ENCODE measurements at regions not wholly inside any gene's neighbourhood (a gene's known extent, or its start where the extent isn't known, plus 50 kb on each side); places are given as distances from the start of the nearest gene placed in this dataset.

DNA sequence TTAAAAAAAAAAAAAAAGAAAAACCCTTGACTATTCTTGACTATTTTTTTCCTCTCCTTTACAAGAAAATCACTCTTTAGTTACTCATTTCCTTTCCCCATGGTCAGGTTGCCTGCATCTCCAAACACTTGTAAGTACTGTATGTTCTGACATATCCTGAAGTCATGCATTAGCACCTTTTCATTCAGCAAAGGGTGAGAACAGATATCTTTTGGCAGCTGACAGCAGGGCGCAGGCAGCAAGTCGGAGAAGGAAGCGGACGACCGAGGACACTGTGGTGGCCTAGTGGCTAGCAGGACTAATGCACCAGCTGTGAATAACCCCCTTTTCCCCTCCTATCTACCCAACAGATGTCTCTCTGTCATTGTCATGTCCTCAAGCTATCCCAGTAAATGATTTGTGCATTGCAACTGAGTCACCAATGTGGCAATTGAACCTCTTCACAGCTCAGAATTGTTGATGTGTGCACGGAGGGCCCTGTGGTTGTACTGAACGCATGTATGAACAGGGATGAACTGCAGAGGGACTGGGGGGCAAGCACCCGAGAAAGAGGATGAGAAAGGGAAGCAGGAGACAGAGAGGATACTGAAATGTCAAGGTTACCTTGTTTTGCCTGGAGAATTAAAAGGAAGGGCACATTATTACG lies 996.0 kb upstream of the ARRDC3 start (continued):
- no peak for TF ChIP-seq RCOR1 (conservative IDR thresholded peaks at IDR 0.05; ENCODE audit: low read depth, low read length)
- TF ChIP-seq, protein P1, sequence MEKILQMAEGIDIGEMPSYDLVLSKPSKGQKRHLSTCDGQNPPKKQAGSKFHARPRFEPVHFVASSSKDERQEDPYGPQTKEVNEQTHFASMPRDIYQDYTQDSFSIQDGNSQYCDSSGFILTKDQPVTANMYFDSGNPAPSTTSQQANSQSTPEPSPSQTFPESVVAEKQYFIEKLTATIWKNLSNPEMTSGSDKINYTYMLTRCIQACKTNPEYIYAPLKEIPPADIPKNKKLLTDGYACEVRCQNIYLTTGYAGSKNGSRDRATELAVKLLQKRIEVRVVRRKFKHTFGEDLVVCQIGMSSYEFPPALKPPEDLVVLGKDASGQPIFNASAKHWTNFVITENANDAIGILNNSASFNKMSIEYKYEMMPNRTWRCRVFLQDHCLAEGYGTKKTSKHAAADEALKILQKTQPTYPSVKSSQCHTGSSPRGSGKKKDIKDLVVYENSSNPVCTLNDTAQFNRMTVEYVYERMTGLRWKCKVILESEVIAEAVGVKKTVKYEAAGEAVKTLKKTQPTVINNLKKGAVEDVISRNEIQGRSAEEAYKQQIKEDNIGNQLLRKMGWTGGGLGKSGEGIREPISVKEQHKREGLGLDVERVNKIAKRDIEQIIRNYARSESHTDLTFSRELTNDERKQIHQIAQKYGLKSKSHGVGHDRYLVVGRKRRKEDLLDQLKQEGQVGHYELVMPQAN (conservative IDR thresholded peaks at IDR 0.05): no peak
- TF ChIP-seq NFIC (IDR thresholded peaks at IDR 0.05; ENCODE audit: low read depth, low read length): no peak
- TF ChIP-seq, protein P2, sequence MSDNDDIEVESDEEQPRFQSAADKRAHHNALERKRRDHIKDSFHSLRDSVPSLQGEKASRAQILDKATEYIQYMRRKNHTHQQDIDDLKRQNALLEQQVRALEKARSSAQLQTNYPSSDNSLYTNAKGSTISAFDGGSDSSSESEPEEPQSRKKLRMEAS (IDR thresholded peaks at IDR 0.05; ENCODE audit: low read depth, low read length): no peak

DNA sequence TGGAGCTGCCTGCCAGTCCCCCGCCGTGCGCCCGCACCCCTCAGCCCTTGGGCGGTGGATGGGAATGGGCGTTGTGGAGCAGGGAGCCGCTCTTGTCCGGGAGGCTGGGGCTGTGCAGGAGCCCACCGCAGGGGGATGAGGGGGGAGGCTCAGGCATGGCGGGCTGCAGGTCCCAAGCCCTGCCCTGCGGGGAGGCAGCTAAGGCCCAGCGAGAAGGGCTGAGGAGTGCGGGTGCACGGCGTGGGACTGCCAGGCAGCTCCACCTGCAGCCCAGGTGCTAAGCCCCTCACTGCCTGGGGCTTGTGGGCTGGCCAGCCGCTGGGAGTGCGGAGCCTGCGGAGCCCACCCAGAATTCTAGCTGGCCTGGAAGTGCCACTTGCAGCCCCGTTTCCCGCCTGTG lies 991.7 kb upstream of the ARRDC3 start:
- 69% methylated on average over 17 of the region's 20 CpGs for WGBS (ENCODE audit: insufficient coverage, insufficient replicate concordance, low lambda C conversion rate, missing lambda C conversion rate)
- no peak for FAIRE-seq
- no peak overlapping the region for H2AFZ ChIP-seq (ENCODE audit: control insufficient read depth, low read depth, low read length)
- H3K27me3 ChIP-seq (replicated peaks in 1 of 2; ENCODE audit: control insufficient read depth in 2 of 2, insufficient read depth in 2 of 2, low read length in 1 of 2): no peaks in the 10 kb centered on the region
- no peak for DNase-seq (ENCODE audit: low read depth, low spot score)
- H3K36me3 ChIP-seq (ENCODE audit: control insufficient read depth in 2 of 2, insufficient read depth in 2 of 2, low read length in 1 of 2): no peaks in the 10 kb centered on the region
- ATAC-seq: no peak
- no TSS peak for BruUV-seq (replicated peaks)
- H4K20me1 ChIP-seq (ENCODE audit: control insufficient read depth, insufficient read depth): no peaks in the 10 kb centered on the region
- ChIA-PET SMC1A (ENCODE audit: uncharacterized antibody, unreplicated experiment) (interaction anchor here (0.7 to 1.2 kb wide), 3 partner anchors 9 to 47 kb away, joined by 3 read pairs; no protein-coding TSS in a partner anchor), RAD21 (ENCODE audit: unreplicated experiment) (no interaction called here), POLR2A (no interaction called here), CTCF (interaction anchor here (0.9 kb wide), 1 partner anchor 11 kb away, joined by 3 read pairs; no protein-coding TSS in a partner anchor)
- H3K9me3 ChIP-seq (replicated peaks; ENCODE audit: control insufficient read depth, insufficient read depth, low read length): no peaks in the 10 kb centered on the region
- no peak overlapping the region for H3K9ac ChIP-seq (ENCODE audit: control insufficient read depth, insufficient read depth, low read length)
- intact Hi-C loops (cut with micrococcal nuclease; ENCODE audit: unreplicated experiment) (no loop called here), in situ Hi-C loops (cut with MboI) (no loop called here)
- H3K27ac ChIP-seq (ENCODE audit: control insufficient read depth, insufficient read depth): no peak overlapping the region
- H3K4me3 ChIP-seq: no peak overlapping the region
- no peaks in the 10 kb centered on the region for H3K79me2 ChIP-seq (ENCODE audit: control insufficient read depth, insufficient read depth, low read length)
- H3K4me2 ChIP-seq (ENCODE audit: control insufficient read depth, insufficient read depth): no peak overlapping the region
- TF ChIP-seq, protein P3, sequence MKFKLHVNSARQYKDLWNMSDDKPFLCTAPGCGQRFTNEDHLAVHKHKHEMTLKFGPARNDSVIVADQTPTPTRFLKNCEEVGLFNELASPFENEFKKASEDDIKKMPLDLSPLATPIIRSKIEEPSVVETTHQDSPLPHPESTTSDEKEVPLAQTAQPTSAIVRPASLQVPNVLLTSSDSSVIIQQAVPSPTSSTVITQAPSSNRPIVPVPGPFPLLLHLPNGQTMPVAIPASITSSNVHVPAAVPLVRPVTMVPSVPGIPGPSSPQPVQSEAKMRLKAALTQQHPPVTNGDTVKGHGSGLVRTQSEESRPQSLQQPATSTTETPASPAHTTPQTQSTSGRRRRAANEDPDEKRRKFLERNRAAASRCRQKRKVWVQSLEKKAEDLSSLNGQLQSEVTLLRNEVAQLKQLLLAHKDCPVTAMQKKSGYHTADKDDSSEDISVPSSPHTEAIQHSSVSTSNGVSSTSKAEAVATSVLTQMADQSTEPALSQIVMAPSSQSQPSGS (IDR thresholded peaks at IDR 0.05; ENCODE audit: low read length): no peak
- TF ChIP-seq ZNF207 (IDR thresholded peaks at IDR 0.05; ENCODE audit: borderline replicate concordance) (no peak), MYC (IDR thresholded peaks at IDR 0.05; ENCODE audit: insufficient read depth, insufficient read length, insufficient replicate concordance, low read length, severe bottlenecking) (no peak), TARDBP (IDR thresholded peaks at IDR 0.05; ENCODE audit: borderline replicate concordance) (no peak), SP1 (IDR thresholded peaks at IDR 0.05; ENCODE audit: low read depth, low read length) (no peak), SMARCA5 (IDR thresholded peaks at IDR 0.05) (no peak), SIX5 (IDR thresholded peaks at IDR 0.05; ENCODE audit: low read depth, low read length, severe bottlenecking) (no peak), POLR2AphosphoS5 (IDR thresholded peaks at IDR 0.05; ENCODE audit: low read length) (no peak), MEF2B (IDR thresholded peaks at IDR 0.05; ENCODE audit: partially characterized antibody, poor library complexity, severe bottlenecking) (no peak), IRF3 (IDR thresholded peaks at IDR 0.05) (no peak)
- TF ChIP-seq, protein P4, sequence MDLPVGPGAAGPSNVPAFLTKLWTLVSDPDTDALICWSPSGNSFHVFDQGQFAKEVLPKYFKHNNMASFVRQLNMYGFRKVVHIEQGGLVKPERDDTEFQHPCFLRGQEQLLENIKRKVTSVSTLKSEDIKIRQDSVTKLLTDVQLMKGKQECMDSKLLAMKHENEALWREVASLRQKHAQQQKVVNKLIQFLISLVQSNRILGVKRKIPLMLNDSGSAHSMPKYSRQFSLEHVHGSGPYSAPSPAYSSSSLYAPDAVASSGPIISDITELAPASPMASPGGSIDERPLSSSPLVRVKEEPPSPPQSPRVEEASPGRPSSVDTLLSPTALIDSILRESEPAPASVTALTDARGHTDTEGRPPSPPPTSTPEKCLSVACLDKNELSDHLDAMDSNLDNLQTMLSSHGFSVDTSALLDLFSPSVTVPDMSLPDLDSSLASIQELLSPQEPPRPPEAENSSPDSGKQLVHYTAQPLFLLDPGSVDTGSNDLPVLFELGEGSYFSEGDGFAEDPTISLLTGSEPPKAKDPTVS (IDR thresholded peaks at IDR 0.05; ENCODE audit: low read depth, low read length): no peak
- H3K4me1 ChIP-seq (ENCODE audit: control insufficient read depth, insufficient read depth, low read length): no peaks in the 10 kb centered on the region

All from GM12878 (cell line).